ENCODE measurements at regions not wholly inside any gene's neighbourhood (a gene's known extent, or its start where the extent isn't known, plus 50 kb on each side); places are given as distances from the start of the nearest gene placed in this dataset.
"Not testable (repeated sequence)": the region's sequence is repeated elsewhere in the genome, so short reads cannot be mapped to it uniquely, and the experiment has no call there.

- no peaks in the 10 kb centered on the region for H3K9me3 ChIP-seq (ENCODE audit: control insufficient read depth, insufficient read depth, low read depth, low read length)
- no peak overlapping the region for H3K4me3 ChIP-seq (ENCODE audit: low read depth in 2 of 2, low read length in 2 of 2)
- no peaks in the 10 kb centered on the region for H3K4me1 ChIP-seq (ENCODE audit: control insufficient read depth, insufficient read depth, low read length)
- intact Hi-C loops (cut with micrococcal nuclease; ENCODE audit: unreplicated experiment) (no loop called here), in situ Hi-C loops (cut with HindIII; ENCODE audit: low pct_unique_long_range_greater_than_20kb, low sequenced_read_pairs) (no loop called here)
- POLR2A ChIA-PET = no interaction called here
- BruUV-seq (replicated peaks) = no TSS peak
- TF ChIP-seq SIN3A (IDR thresholded peaks at IDR 0.05; ENCODE audit: borderline replicate concordance, insufficient read depth, low read depth, low read length) (no peak), POLR2AphosphoS5 (IDR thresholded peaks at IDR 0.05; ENCODE audit: low read depth, low read length) (no peak), TCF7L2 (IDR thresholded peaks at IDR 0.05; ENCODE audit: low read depth, low read length) (no peak)
- TF ChIP-seq, protein P1, sequence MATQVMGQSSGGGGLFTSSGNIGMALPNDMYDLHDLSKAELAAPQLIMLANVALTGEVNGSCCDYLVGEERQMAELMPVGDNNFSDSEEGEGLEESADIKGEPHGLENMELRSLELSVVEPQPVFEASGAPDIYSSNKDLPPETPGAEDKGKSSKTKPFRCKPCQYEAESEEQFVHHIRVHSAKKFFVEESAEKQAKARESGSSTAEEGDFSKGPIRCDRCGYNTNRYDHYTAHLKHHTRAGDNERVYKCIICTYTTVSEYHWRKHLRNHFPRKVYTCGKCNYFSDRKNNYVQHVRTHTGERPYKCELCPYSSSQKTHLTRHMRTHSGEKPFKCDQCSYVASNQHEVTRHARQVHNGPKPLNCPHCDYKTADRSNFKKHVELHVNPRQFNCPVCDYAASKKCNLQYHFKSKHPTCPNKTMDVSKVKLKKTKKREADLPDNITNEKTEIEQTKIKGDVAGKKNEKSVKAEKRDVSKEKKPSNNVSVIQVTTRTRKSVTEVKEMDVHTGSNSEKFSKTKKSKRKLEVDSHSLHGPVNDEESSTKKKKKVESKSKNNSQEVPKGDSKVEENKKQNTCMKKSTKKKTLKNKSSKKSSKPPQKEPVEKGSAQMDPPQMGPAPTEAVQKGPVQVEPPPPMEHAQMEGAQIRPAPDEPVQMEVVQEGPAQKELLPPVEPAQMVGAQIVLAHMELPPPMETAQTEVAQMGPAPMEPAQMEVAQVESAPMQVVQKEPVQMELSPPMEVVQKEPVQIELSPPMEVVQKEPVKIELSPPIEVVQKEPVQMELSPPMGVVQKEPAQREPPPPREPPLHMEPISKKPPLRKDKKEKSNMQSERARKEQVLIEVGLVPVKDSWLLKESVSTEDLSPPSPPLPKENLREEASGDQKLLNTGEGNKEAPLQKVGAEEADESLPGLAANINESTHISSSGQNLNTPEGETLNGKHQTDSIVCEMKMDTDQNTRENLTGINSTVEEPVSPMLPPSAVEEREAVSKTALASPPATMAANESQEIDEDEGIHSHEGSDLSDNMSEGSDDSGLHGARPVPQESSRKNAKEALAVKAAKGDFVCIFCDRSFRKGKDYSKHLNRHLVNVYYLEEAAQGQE (IDR thresholded peaks at IDR 0.05; ENCODE audit: insufficient read depth in 1 of 2, low read depth in 2 of 2, low read length in 1 of 2) = no peak
- TF ChIP-seq, protein P2, sequence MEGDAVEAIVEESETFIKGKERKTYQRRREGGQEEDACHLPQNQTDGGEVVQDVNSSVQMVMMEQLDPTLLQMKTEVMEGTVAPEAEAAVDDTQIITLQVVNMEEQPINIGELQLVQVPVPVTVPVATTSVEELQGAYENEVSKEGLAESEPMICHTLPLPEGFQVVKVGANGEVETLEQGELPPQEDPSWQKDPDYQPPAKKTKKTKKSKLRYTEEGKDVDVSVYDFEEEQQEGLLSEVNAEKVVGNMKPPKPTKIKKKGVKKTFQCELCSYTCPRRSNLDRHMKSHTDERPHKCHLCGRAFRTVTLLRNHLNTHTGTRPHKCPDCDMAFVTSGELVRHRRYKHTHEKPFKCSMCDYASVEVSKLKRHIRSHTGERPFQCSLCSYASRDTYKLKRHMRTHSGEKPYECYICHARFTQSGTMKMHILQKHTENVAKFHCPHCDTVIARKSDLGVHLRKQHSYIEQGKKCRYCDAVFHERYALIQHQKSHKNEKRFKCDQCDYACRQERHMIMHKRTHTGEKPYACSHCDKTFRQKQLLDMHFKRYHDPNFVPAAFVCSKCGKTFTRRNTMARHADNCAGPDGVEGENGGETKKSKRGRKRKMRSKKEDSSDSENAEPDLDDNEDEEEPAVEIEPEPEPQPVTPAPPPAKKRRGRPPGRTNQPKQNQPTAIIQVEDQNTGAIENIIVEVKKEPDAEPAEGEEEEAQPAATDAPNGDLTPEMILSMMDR (IDR thresholded peaks at IDR 0.05) = no peak
- no peak for DNase-seq (ENCODE audit: low read depth, low spot score)
- no peak overlapping the region for H3K27ac ChIP-seq (ENCODE audit: low read length)
- ATAC-seq = no peak
- no peaks in the 10 kb centered on the region for H3K27me3 ChIP-seq (ENCODE audit: control insufficient read depth, insufficient read depth, low read length)
- CTCF ChIA-PET = no interaction called here
- no peaks in the 10 kb centered on the region for H3K36me3 ChIP-seq (ENCODE audit: control insufficient read depth, insufficient read depth, low read length)
These were observed 73.9 kb upstream of the UXS1 start for GRCh38 chr2:106267997-106268396.

DNA sequence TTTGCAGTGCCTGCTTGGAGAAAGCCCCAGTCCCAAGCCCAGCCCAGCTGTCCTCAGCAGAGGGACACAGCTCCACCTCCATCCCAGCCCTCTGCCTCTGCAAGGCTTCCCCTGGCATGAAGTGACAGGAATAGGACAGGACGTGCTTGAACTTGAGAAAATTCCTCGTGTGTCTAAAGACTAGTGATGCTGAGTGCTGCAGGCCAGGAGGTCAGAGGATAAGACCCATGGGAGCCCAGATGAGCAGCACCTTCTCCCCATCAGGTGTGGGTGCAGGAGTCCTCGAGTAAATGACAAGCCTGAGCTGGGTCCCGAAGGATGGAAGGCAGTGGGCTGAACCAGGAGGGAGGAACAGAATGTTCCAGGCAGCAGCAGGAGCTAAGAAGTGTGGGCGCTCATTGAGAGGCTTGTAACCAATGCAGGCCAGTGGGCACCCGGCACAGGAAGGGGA lies 67.8 kb upstream of the UXS1 start:
- no peaks in the 10 kb centered on the region for H3K36me3 ChIP-seq (ENCODE audit: control insufficient read depth, insufficient read depth, low read length)
- H3K27ac ChIP-seq (ENCODE audit: low read length) = no peak overlapping the region
- H3K27me3 ChIP-seq (ENCODE audit: control insufficient read depth, insufficient read depth, low read length) = no peaks in the 10 kb centered on the region
- no TSS peak for BruUV-seq (replicated peaks)
- CTCF ChIA-PET = no interaction called here
- no peak for ATAC-seq
- H3K4me3 ChIP-seq (ENCODE audit: low read depth in 2 of 2, low read length in 2 of 2) = no peak overlapping the region
- in situ Hi-C loops (cut with HindIII; ENCODE audit: low pct_unique_long_range_greater_than_20kb, low sequenced_read_pairs) (no loop called here), intact Hi-C loops (cut with micrococcal nuclease; ENCODE audit: unreplicated experiment) (no loop called here)
- DNase-seq (ENCODE audit: low read depth, low spot score) = no peak
- POLR2A ChIA-PET = no interaction called here
- no peaks in the 10 kb centered on the region for H3K9me3 ChIP-seq (ENCODE audit: control insufficient read depth, insufficient read depth, low read depth, low read length)
- TF ChIP-seq, protein P2 (IDR thresholded peaks at IDR 0.05) = no peak
- TF ChIP-seq, protein P1 (IDR thresholded peaks at IDR 0.05; ENCODE audit: insufficient read depth in 1 of 2, low read depth in 2 of 2, low read length in 1 of 2) = no peak
- TF ChIP-seq SIN3A (IDR thresholded peaks at IDR 0.05; ENCODE audit: borderline replicate concordance, insufficient read depth, low read depth, low read length) (no peak), POLR2AphosphoS5 (IDR thresholded peaks at IDR 0.05; ENCODE audit: low read depth, low read length) (no peak)
- no peaks in the 10 kb centered on the region for H3K4me1 ChIP-seq (ENCODE audit: control insufficient read depth, insufficient read depth, low read length)

DNA sequence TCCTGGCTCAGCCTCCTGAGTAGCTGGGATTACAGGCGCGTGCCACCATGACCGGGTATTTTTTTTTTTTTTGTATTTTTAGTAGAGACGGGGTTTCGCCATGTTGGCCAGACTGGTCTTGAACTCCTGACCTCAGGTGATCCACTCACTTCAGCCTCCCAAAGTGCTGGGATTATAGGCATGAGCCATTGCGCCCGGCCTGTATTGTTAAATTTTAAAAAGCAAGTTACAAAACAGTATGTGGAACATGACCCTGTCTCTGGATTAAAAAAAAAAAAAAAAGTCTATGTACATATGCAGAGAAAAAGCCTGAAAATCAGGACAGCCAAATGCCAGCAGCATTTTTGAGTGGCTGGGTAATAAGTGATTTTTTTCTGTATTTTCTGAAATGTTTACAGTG lies 64.8 kb upstream of the UXS1 start:
- H3K27ac ChIP-seq (ENCODE audit: low read length); H3K27me3 ChIP-seq (ENCODE audit: control insufficient read depth, insufficient read depth, low read length); in situ Hi-C loops (cut with HindIII; ENCODE audit: low pct_unique_long_range_greater_than_20kb, low sequenced_read_pairs); POLR2A ChIA-PET; H3K9me3 ChIP-seq (ENCODE audit: control insufficient read depth, insufficient read depth, low read depth, low read length); DNase-seq (ENCODE audit: low read depth, low spot score); H3K4me3 ChIP-seq (ENCODE audit: low read depth in 2 of 2, low read length in 2 of 2); ATAC-seq; CTCF ChIA-PET; BruUV-seq (replicated peaks); H3K4me1 ChIP-seq (ENCODE audit: control insufficient read depth, insufficient read depth, low read length); intact Hi-C loops (cut with micrococcal nuclease; ENCODE audit: unreplicated experiment); H3K36me3 ChIP-seq (ENCODE audit: control insufficient read depth, insufficient read depth, low read length): not testable (repeated sequence)

All from Panc1 (cell line).